SK-N-SH treated with all-trans-retinoic acid at 6 μM for 48 hours (cell line): ENCODE measurements at regions not wholly inside any gene's neighbourhood (a gene's known extent, or its start where the extent isn't known, plus 50 kb on each side); places are given as distances from the start of the nearest gene placed in this dataset.
"Not testable (repeated sequence)": the region's sequence is repeated elsewhere in the genome, so short reads cannot be mapped to it uniquely, and the experiment has no call there.

ENCODE experiments used
- ATAC-seq: fragments of 200-7000 bp; cut with Tn5 transposase; 3 replicates; pipeline ENCODE4 v1.9.1; 2020; ENCODE audit warnings: mild to moderate bottlenecking, moderate library complexity
- ARNTL ChIP-seq: fragments of 450-650 bp; formaldehyde crosslinking; IDR thresholded peaks from 2 replicates; pipeline ENCODE4 v1.5.0; 2020; ENCODE audit warnings: low read depth, mild to moderate bottlenecking, moderate library complexity, borderline replicate concordance
- CSDC2 ChIP-seq: fragments of 250-450 bp; sonication (Bioruptor Pico); IDR thresholded peaks from 2 replicates; pipeline ENCODE4 v1.5.0; 2020; ENCODE audit warnings: mild to moderate bottlenecking, moderate library complexity
- ESRRG ChIP-seq: fragments of 250-450 bp; sonication (Bioruptor Pico); IDR thresholded peaks from 2 replicates; pipeline ENCODE4 v1.6.1; 2021; ENCODE audit warnings: mild to moderate bottlenecking
- GLIS3 ChIP-seq: fragments of 250-450 bp; sonication (Bioruptor Pico); IDR thresholded peaks from 2 replicates; pipeline ENCODE4 v1.5.0; 2020; ENCODE audit warnings: mild to moderate bottlenecking, moderate library complexity
- ISL1 ChIP-seq: fragments of 250-450 bp; sonication (Bioruptor Pico); IDR thresholded peaks from 2 replicates; pipeline ENCODE4 v2.1.2; 2022; ENCODE audit warnings: mild to moderate bottlenecking, moderate library complexity
- OSR1 ChIP-seq: fragments of 250-450 bp; sonication (Bioruptor Pico); IDR thresholded peaks from 2 replicates; pipeline ENCODE4 v1.8.0; 2022; ENCODE audit warnings: moderate library complexity, mild to moderate bottlenecking, inconsistent platforms
- PPARA ChIP-seq: fragments of 250-450 bp; sonication (Bioruptor Pico); IDR thresholded peaks from 2 replicates; pipeline ENCODE4 v1.5.0; 2020; ENCODE audit warnings: mild to moderate bottlenecking, borderline replicate concordance
- RARB ChIP-seq: fragments of 250-450 bp; sonication (Bioruptor Pico); IDR thresholded peaks from 2 replicates; pipeline ENCODE4 v1.8.0; 2021; ENCODE audit warnings: mild to moderate bottlenecking, moderate library complexity
- SNAI2 ChIP-seq: fragments of 250-450 bp; sonication (Bioruptor Pico); IDR thresholded peaks from 2 replicates; pipeline ENCODE4 v1.5.0; 2020; ENCODE audit warnings: mild to moderate bottlenecking, moderate library complexity
- TCF4 ChIP-seq: fragments of 250-450 bp; sonication (Bioruptor Pico); IDR thresholded peaks from 2 replicates; pipeline ENCODE4 v1.8.0; 2021; ENCODE audit warnings: mild to moderate bottlenecking, moderate library complexity, borderline replicate concordance
- TOX ChIP-seq: fragments of 250-450 bp; sonication (Bioruptor Pico); IDR thresholded peaks from 2 replicates; pipeline ENCODE4 v1.8.0; 2021; ENCODE audit warnings: mild to moderate bottlenecking, moderate library complexity, borderline replicate concordance
- ZC3H10 ChIP-seq: fragments of 250-450 bp; sonication (Bioruptor Pico); IDR thresholded peaks from 2 replicates; pipeline ENCODE4 v1.5.1; 2021; ENCODE audit warnings: mild to moderate bottlenecking, moderate library complexity
- ZFP3 ChIP-seq: fragments of 250-450 bp; sonication (Bioruptor Pico); IDR thresholded peaks from 2 replicates; pipeline ENCODE4 v1.5.0; 2020; ENCODE audit warnings: mild to moderate bottlenecking, moderate library complexity
- ZFP30 ChIP-seq: fragments of 450-650 bp; formaldehyde crosslinking; IDR thresholded peaks from 2 replicates; pipeline ENCODE4 v1.5.0; 2022; ENCODE audit warnings: mild to moderate bottlenecking, moderate library complexity
- ZNF70 ChIP-seq: fragments of 450-650 bp; formaldehyde crosslinking; IDR thresholded peaks from 2 replicates; pipeline ENCODE4 v1.5.0; 2020; ENCODE audit warnings: mild to moderate bottlenecking, moderate library complexity
- ZNF8 ChIP-seq: fragments of 450-650 bp; formaldehyde crosslinking; IDR thresholded peaks from 2 replicates; pipeline ENCODE4 v1.5.0; 2020; ENCODE audit warnings: mild to moderate bottlenecking, moderate library complexity
- TF ChIP-seq, protein P1 (sequence below): fragments of 250-450 bp; sonication (Bioruptor Pico); IDR thresholded peaks from 2 replicates; pipeline ENCODE4 v1.5.0; 2020; ENCODE audit warnings: mild to moderate bottlenecking, moderate library complexity
- TF ChIP-seq, protein P2 (sequence below): fragments of 250-450 bp; sonication (Bioruptor Pico); IDR thresholded peaks from 2 replicates; pipeline ENCODE4 v1.5.1; 2020; ENCODE audit warnings: low read depth, mild to moderate bottlenecking, moderate library complexity
- TF ChIP-seq, protein P3 (sequence below): fragments of 250-450 bp; sonication (Bioruptor Pico); IDR thresholded peaks from 2 replicates; pipeline ENCODE4 v1.5.1; 2021; ENCODE audit warnings: mild to moderate bottlenecking, moderate library complexity
- TF ChIP-seq, protein P4 (sequence below): fragments of 250-450 bp; sonication (Bioruptor Pico); IDR thresholded peaks from 2 replicates; pipeline ENCODE4 v1.8.0; 2020; ENCODE audit warnings: mild to moderate bottlenecking, moderate library complexity, borderline replicate concordance

DNA sequence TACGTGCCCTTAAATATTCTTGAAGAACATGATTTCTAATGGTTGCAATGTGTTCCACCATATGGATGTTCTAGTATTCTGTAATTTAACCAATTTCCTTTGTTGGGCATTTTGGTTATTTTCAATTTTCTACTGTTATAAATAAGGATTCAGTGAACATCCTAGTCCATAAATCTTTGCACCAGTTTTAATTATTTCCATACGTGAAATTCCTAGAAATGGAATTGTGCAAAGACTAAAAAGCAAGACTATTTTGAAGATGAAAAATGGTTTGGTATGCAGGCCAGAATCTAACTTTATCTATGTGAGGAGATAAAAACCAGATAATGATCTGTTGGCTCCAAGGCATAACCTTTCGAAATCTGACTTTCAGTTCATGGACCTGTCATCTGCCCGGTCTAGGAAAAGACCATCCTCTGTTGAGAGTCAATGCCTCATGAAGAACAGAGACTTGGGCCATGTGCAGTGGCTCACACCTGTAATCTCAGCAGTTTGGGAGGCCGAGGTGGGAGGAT, 633.2 kb upstream of the NRP1 start:
- TF ChIP-seq ZFP30 (no peak), TOX (CRISPR knock-in tag) (peak; percentile 44; the same call in 1 of the 2 replicates)
- TF ChIP-seq, all 23 proteins: peak for 1
- ATAC-seq: no peak; the same call in 2 of the 3 replicates

DNA sequence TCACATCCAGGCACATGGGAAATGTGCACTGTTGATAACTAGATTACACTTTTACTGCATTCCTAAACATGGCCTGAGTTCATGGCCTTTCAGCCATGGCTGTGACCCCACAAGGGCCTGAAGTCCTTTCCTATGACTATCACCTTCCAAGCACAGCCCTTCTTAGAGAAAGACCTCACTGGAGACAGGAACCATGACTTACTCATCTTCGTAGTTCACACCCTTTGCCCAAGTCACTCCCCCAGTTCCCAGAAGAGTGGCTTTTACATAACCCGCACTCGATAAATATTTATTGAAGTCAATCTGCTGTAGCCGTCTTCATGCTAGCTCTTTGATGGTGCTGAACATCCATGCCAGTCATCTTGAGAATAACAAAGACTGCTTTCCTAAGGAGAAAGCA, 632.5 kb upstream of the NRP1 start:
- TF ChIP-seq PPARA (no peak), TCF4 (CRISPR knock-in tag) (no peak), SNAI2 (CRISPR knock-in tag) (no peak), GLIS3 (CRISPR knock-in tag) (no peak), OSR1 (CRISPR knock-in tag) (no peak), TOX (CRISPR knock-in tag) (no peak), ZNF70 (CRISPR knock-in tag) (no peak), CSDC2 (CRISPR knock-in tag) (no peak), ISL1 (no peak), ZNF8 (CRISPR knock-in tag) (no peak), ARNTL (CRISPR knock-in tag) (no peak)
- TF ChIP-seq, protein P1, sequence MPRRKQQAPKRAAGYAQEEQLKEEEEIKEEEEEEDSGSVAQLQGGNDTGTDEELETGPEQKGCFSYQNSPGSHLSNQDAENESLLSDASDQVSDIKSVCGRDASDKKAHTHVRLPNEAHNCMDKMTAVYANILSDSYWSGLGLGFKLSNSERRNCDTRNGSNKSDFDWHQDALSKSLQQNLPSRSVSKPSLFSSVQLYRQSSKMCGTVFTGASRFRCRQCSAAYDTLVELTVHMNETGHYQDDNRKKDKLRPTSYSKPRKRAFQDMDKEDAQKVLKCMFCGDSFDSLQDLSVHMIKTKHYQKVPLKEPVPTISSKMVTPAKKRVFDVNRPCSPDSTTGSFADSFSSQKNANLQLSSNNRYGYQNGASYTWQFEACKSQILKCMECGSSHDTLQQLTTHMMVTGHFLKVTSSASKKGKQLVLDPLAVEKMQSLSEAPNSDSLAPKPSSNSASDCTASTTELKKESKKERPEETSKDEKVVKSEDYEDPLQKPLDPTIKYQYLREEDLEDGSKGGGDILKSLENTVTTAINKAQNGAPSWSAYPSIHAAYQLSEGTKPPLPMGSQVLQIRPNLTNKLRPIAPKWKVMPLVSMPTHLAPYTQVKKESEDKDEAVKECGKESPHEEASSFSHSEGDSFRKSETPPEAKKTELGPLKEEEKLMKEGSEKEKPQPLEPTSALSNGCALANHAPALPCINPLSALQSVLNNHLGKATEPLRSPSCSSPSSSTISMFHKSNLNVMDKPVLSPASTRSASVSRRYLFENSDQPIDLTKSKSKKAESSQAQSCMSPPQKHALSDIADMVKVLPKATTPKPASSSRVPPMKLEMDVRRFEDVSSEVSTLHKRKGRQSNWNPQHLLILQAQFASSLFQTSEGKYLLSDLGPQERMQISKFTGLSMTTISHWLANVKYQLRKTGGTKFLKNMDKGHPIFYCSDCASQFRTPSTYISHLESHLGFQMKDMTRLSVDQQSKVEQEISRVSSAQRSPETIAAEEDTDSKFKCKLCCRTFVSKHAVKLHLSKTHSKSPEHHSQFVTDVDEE (CRISPR knock-in tag): no peak
- TF ChIP-seq, protein P2, sequence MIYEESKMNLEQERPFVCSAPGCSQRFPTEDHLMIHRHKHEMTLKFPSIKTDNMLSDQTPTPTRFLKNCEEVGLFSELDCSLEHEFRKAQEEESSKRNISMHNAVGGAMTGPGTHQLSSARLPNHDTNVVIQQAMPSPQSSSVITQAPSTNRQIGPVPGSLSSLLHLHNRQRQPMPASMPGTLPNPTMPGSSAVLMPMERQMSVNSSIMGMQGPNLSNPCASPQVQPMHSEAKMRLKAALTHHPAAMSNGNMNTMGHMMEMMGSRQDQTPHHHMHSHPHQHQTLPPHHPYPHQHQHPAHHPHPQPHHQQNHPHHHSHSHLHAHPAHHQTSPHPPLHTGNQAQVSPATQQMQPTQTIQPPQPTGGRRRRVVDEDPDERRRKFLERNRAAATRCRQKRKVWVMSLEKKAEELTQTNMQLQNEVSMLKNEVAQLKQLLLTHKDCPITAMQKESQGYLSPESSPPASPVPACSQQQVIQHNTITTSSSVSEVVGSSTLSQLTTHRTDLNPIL: no peak
- TF ChIP-seq, protein P3, sequence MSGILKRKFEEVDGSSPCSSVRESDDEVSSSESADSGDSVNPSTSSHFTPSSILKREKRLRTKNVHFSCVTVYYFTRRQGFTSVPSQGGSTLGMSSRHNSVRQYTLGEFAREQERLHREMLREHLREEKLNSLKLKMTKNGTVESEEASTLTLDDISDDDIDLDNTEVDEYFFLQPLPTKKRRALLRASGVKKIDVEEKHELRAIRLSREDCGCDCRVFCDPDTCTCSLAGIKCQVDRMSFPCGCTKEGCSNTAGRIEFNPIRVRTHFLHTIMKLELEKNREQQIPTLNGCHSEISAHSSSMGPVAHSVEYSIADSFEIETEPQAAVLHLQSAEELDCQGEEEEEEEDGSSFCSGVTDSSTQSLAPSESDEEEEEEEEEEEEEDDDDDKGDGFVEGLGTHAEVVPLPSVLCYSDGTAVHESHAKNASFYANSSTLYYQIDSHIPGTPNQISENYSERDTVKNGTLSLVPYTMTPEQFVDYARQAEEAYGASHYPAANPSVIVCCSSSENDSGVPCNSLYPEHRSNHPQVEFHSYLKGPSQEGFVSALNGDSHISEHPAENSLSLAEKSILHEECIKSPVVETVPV (CRISPR knock-in tag): no peak
- no peak for ATAC-seq

DNA sequence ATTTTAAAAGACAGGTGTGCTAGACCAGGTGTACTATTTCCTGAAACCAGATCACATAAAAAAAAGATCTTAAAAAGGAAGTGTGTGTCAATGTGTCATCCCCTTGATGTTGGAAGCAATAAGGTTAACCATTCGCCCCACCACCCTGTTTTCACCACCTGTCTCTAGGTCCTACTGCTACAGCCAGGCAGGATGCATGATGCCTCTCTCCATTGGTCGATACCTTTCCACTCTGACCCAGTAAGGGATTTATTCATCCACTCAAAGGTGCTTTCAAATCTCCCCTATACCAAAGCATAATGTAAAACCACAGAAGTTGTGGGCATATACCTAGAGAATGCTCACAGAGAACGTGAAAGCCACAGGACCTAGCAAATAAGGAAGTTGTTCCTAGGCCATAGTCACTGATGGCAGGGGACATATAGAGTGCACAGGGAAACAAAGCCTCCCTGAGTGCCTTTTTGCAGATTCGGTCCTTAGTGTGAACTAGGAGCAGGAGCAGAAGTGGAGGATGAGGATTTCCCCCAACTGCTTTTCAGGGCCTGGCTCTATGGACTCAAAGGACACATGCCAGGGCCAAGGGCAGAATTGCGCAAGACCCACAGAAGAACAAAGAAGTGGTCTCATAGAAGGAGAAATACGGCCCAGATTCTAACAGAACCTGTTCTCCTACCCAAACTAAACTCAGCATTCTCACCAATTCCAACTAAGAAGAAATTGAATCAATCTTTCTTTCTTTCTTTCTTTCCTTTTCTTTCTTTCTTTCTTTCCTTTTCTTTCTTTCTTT, 631.5 kb upstream of the NRP1 start:
- TF ChIP-seq ZFP30: no peak
- TF ChIP-seq, protein P4, sequence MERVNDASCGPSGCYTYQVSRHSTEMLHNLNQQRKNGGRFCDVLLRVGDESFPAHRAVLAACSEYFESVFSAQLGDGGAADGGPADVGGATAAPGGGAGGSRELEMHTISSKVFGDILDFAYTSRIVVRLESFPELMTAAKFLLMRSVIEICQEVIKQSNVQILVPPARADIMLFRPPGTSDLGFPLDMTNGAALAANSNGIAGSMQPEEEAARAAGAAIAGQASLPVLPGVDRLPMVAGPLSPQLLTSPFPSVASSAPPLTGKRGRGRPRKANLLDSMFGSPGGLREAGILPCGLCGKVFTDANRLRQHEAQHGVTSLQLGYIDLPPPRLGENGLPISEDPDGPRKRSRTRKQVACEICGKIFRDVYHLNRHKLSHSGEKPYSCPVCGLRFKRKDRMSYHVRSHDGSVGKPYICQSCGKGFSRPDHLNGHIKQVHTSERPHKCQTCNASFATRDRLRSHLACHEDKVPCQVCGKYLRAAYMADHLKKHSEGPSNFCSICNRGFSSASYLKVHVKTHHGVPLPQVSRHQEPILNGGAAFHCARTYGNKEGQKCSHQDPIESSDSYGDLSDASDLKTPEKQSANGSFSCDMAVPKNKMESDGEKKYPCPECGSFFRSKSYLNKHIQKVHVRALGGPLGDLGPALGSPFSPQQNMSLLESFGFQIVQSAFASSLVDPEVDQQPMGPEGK: no peak
- TF ChIP-seq, all 23 proteins: peak for 0
- ATAC-seq: no peak

DNA sequence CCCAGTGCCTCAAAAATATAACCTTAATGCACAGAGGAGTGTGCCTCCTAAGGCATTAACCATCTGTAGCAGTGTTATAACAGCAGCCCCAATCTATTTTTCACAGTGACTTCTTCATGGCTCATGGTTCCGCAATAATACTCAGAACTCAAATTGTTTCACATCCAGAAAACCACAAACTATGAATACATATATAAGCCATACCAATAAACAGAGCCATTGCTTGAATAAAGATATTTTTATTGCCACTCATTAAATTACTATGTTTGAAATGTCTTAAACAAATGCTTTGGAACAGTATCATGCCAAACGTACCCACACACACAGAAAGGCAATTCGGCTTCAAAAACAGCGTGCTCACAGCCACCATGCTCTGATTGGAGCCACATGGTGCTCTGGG, 629.3 kb upstream of the NRP1 start:
- ATAC-seq: no peak
- TF ChIP-seq TCF4 (CRISPR knock-in tag): no peak
- no peak for TF ChIP-seq ESRRG (CRISPR knock-in tag)
- TF ChIP-seq, all 23 proteins: peak for 0

DNA sequence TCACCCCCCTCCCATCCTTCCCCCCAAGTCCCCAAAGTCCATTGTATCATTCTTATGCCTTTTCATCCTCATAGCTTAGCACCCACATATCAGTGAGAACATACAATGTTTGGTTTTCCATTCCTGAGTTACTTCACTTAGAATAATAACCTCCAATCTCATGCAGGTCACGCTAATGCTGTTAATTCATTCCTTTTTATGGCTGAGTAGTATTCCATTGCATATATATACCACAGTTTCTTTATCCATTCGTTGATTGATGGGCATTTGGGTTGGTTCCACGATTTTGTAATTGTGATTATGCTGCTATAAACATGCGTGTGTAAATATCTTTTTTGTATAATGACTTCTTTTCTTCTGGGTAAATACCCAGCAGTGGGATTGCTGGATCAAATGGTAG, 621.9 kb upstream of the NRP1 start:
- peak; percentile 90 for TF ChIP-seq ZNF8 (CRISPR knock-in tag)
- TF ChIP-seq, all 23 proteins: peak for 1; not testable (repeated sequence) for 22
- not testable (repeated sequence) for ATAC-seq

DNA sequence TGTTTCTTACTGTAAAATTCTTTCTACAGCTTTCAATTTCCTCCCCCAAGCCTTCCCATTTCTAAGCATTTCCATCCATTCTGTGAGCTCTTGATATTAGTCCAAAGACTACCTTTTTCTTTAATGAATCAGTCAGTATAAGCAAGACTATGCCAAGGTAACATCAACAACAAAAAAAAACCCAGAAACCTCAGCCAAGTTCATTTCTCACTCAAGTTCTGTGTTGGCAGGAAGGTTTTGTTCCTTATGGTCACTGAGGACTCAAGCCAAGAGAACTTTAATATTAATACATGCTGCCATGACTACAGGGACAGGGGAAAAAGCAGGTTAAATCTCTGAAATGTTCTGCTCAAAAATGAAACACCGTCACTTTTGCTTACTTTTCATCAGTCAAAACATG, 621.2 kb upstream of the NRP1 start:
- ATAC-seq: no peak
- TF ChIP-seq RARB (CRISPR knock-in tag) (no peak), ZC3H10 (CRISPR knock-in tag) (no peak), ISL1 (no peak), ZNF8 (CRISPR knock-in tag) (no peak), TCF4 (CRISPR knock-in tag) (no peak), SNAI2 (CRISPR knock-in tag) (no peak), ESRRG (CRISPR knock-in tag) (no peak), ARNTL (CRISPR knock-in tag) (no peak), CSDC2 (CRISPR knock-in tag) (no peak), PPARA (no peak), ZFP3 (CRISPR knock-in tag) (no peak)
- TF ChIP-seq, protein P2: no peak
- TF ChIP-seq, protein P1 (CRISPR knock-in tag): no peak
